ENCODE measurements at regions not wholly inside any gene's neighbourhood (a gene's known extent, or its start where the extent isn't known, plus 50 kb on each side); places are given as distances from the start of the nearest gene placed in this dataset.

DNA sequence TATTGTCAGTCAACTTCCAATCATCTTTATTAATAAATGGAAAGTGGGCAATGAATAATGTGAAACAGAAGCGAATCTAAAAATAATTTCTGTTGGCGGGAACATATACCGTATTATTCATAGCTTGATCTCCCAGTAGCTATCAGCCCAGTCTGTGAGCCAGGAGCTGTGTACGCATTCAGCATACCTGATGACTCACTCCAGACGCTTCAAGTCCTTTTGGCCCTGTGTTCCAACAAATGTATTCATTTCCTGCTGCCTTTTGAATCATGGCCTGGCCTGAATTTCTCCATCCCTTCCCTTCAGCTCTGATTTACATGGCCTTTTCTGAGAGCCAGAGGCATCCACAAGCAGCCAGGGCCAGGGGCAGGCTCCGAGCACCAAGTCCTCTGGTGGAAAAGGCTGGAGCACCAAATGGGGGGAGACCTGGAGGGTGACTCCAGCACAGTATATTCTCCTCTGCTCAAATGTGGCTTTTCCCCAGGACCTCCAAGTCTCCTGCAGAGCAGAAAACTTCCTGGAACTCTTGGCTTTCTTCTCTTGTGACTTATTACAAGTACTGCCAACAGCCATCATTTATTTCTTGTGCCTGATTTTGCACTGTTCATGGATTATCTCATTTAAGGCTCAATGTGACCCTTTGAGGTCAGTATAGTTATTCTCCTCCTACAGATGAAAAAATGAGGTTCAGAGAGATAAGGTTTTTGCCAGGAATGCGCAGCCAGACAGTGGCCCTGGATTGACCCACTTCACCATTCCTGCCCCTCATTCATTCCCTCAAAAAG lies 108.7 kb downstream of the EN1 start (continued):
- TF ChIP-seq HDAC2 (IDR thresholded peaks at IDR 0.05) = 0 out of 2 replicates have a peak, but pooled peaks have one; percentile 61
- TF ChIP-seq ZNF311 (CRISPR knock-in tag; IDR thresholded peaks at IDR 0.05) = 0 out of 2 replicates have a peak, but pooled peaks have one; percentile 5

DNA sequence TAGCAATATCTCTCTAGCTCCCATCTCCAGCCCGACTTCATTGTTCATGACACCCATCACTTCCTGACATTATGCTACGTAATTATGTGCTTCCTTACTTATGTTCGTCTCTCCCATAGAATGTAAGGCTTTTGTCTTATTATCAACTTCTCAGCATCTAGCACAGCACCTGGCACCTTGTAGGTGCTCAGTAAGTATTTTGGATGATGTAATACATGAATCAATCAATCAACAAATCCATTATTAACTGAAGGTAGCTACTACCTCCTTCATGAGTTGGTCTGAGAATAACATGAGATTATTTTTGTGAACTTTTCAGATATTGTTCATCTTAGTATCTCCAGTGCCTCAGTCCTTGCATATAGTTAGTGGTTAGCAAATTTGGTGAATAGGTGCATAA lies 109.3 kb downstream of the EN1 start:
- peaks cover 20 to 24% of the 10 kb centered on the region in 2 experiments; a peak in 4 of 5 replicates for H3K4me1 ChIP-seq (replicated peaks in 1 of 2; ENCODE audit: control insufficient read depth in 2 of 2, insufficient read depth in 2 of 2, low read length in 2 of 2)
- peak overlapping the region; percentile 60; the same call in 1 of the 2 replicates for H3K4me2 ChIP-seq (ENCODE audit: insufficient read depth, low read length)
- no peak for ATAC-seq
- ChIA-PET POLR2A (interaction anchor here (1.0 kb wide), 2 partner anchors 10 to 15 kb away, joined by 3 read pairs; no protein-coding TSS in a partner anchor), CTCF (ENCODE audit: low intra/inter-chr PET ratio) (no interaction called here)
- DNase-seq (ENCODE audit: extremely low read depth in 1 of 4, low spot score in 3 of 4) = no peak
- no TSS peak for BruUV-seq (replicated peaks)
- no peak for FAIRE-seq
- 54% methylated on average over 3 of the region's 3 CpGs for WGBS (ENCODE audit: insufficient coverage, low coverage, missing lambda C conversion rate)
- H3K4me3 ChIP-seq = no peak overlapping the region
- in situ Hi-C loops (cut with MboI) (no loop called here), intact Hi-C loops (cut with micrococcal nuclease) (no loop called here)
- H2AFZ ChIP-seq (ENCODE audit: low read depth, low read length) = peak overlapping the region; percentile 60; the same call in 1 of the 2 replicates
- no peaks in the 10 kb centered on the region for H4K20me1 ChIP-seq (replicated peaks; ENCODE audit: control insufficient read depth, insufficient read depth, low read length)
- no peaks in the 10 kb centered on the region for H3K9me1 ChIP-seq (ENCODE audit: control insufficient read depth, insufficient read depth, low read length)
- H3K9me3 ChIP-seq (replicated peaks; ENCODE audit: control insufficient read depth, insufficient read depth, low read depth, low read length) = 0 out of 2 replicates have a peak, but pooled peaks cover 2% of the 10 kb centered on the region
- peak overlapping the region in 1 of 2 experiments; percentile 37; a peak in 1 of 4 replicates for H3K9ac ChIP-seq (ENCODE audit: insufficient read depth in 1 of 2, low read depth in 2 of 2, low read length in 2 of 2)
- no peaks in the 10 kb centered on the region for H3K36me3 ChIP-seq (ENCODE audit: control insufficient read depth, insufficient read depth, low read length)
- no peaks in the 10 kb centered on the region for H3K79me2 ChIP-seq (ENCODE audit: control insufficient read depth, insufficient read depth, low read length)
- H3K27me3 ChIP-seq (ENCODE audit: control insufficient read depth in 2 of 2, insufficient read depth in 2 of 2, low read length in 2 of 2) = no peaks in the 10 kb centered on the region
- peak overlapping the region; percentile 66 for H3K27ac ChIP-seq (ENCODE audit: extremely low read depth, low read depth, low read length)
- TF ChIP-seq KLF16 (IDR thresholded peaks at IDR 0.05) = no peak
- TF ChIP-seq, protein P1, sequence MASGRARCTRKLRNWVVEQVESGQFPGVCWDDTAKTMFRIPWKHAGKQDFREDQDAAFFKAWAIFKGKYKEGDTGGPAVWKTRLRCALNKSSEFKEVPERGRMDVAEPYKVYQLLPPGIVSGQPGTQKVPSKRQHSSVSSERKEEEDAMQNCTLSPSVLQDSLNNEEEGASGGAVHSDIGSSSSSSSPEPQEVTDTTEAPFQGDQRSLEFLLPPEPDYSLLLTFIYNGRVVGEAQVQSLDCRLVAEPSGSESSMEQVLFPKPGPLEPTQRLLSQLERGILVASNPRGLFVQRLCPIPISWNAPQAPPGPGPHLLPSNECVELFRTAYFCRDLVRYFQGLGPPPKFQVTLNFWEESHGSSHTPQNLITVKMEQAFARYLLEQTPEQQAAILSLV (tag; IDR thresholded peaks at IDR 0.05) = 0 out of 2 replicates have a peak, but pooled peaks have one; percentile 39
- TF ChIP-seq RAD51 (IDR thresholded peaks at IDR 0.05; ENCODE audit: borderline replicate concordance, low read depth) = no peak
- TF ChIP-seq CSDE1 (IDR thresholded peaks at IDR 0.05) = 0 out of 4 replicates have a peak, but pooled peaks of 1 of the 2 experiments have one; percentile 45
- no peak for TF ChIP-seq NR2F6 (CRISPR knock-in tag; IDR thresholded peaks at IDR 0.05)
- no peak for TF ChIP-seq ETV5 (CRISPR knock-in tag; IDR thresholded peaks at IDR 0.05; ENCODE audit: low read depth)
- peak; percentile 67 for TF ChIP-seq ZSCAN32 (CRISPR knock-in tag; IDR thresholded peaks at IDR 0.05)
- no peak for TF ChIP-seq ZNF175 (CRISPR knock-in tag; IDR thresholded peaks at IDR 0.05; ENCODE audit: low read depth)
- TF ChIP-seq, protein P2, sequence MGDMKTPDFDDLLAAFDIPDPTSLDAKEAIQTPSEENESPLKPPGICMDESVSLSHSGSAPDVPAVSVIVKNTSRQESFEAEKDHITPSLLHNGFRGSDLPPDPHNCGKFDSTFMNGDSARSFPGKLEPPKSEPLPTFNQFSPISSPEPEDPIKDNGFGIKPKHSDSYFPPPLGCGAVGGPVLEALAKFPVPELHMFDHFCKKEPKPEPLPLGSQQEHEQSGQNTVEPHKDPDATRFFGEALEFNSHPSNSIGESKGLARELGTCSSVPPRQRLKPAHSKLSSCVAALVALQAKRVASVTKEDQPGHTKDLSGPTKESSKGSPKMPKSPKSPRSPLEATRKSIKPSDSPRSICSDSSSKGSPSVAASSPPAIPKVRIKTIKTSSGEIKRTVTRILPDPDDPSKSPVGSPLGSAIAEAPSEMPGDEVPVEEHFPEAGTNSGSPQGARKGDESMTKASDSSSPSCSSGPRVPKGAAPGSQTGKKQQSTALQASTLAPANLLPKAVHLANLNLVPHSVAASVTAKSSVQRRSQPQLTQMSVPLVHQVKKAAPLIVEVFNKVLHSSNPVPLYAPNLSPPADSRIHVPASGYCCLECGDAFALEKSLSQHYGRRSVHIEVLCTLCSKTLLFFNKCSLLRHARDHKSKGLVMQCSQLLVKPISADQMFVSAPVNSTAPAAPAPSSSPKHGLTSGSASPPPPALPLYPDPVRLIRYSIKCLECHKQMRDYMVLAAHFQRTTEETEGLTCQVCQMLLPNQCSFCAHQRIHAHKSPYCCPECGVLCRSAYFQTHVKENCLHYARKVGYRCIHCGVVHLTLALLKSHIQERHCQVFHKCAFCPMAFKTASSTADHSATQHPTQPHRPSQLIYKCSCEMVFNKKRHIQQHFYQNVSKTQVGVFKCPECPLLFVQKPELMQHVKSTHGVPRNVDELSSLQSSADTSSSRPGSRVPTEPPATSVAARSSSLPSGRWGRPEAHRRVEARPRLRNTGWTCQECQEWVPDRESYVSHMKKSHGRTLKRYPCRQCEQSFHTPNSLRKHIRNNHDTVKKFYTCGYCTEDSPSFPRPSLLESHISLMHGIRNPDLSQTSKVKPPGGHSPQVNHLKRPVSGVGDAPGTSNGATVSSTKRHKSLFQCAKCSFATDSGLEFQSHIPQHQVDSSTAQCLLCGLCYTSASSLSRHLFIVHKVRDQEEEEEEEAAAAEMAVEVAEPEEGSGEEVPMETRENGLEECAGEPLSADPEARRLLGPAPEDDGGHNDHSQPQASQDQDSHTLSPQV (IDR thresholded peaks at IDR 0.05) = no peak
- no peak for TF ChIP-seq CBFA2T3 (IDR thresholded peaks at IDR 0.05)
- no peak for TF ChIP-seq TBP (optimal IDR thresholded peaks at IDR 0.05; ENCODE audit: low read depth, low read length)
- TF ChIP-seq TRIM28 (IDR thresholded peaks at IDR 0.05) = no peak
- TF ChIP-seq KDM2B (CRISPR knock-in tag; IDR thresholded peaks at IDR 0.05) = no peak
- no peak for TF ChIP-seq ZFX (CRISPR knock-in tag; IDR thresholded peaks at IDR 0.05)
- TF ChIP-seq MIER1 (IDR thresholded peaks at IDR 0.05; ENCODE audit: low read depth) = no peak
- TF ChIP-seq BCL6 (CRISPR knock-in tag; IDR thresholded peaks at IDR 0.05) = no peak
- TF ChIP-seq JUNB (CRISPR knock-in tag; conservative IDR thresholded peaks at IDR 0.05) = no peak

Measured in K562 (cell line).